Rectal smooth muscle tissue (tissue), 1 donor: ENCODE measurements at regions not wholly inside any gene's neighbourhood (a gene's known extent, or its start where the extent isn't known, plus 50 kb on each side); places are given as distances from the start of the nearest gene placed in this dataset.

Experiments used
- H3K27ac ChIP-seq: one replicate; pipeline ENCODE4 v1.7.0; 2013; ENCODE audit warnings: low read depth, low read length, inconsistent platforms
- H3K27me3 ChIP-seq: one replicate; pipeline ENCODE4 v1.7.0; 2013; ENCODE audit warnings: low read length; ENCODE audit not compliant: control insufficient read depth, insufficient read depth
- H3K36me3 ChIP-seq: one replicate; pipeline ENCODE4 v1.7.0; 2013; ENCODE audit warnings: low read length; ENCODE audit not compliant: control insufficient read depth, insufficient read depth
- H3K4me1 ChIP-seq: one replicate; pipeline ENCODE4 v1.7.0; 2013; ENCODE audit warnings: low read length; ENCODE audit not compliant: control insufficient read depth, insufficient read depth
- H3K4me3 ChIP-seq: one replicate; pipeline ENCODE4 v1.7.0; 2013; ENCODE audit warnings: low read length
- H3K9ac ChIP-seq: one replicate; pipeline ENCODE4 v1.7.0; 2013; ENCODE audit warnings: low read length

DNA sequence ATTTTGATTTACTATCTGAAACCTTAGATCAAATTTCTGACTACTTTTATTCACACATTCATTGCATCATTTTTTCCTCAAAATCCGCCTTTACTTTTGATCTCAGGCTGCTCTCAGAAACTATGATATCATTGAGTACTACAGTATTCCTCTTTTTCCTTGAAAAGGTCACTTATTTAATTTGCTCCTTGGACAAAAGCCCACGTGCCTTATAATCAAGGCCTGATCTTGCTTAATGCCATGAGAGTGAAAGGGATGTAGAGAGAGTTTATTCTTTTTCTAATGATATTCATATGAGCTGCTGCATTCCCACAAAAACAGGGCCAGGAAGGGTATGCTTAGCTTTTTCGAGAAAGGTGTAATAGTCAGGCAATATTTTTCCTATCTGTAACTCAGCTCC lies 327.0 kb downstream of the ETS1 start:
- H3K4me3 ChIP-seq: no peak overlapping the region
- no peak overlapping the region for H3K9ac ChIP-seq
- no peaks in the 10 kb centered on the region for H3K27me3 ChIP-seq
- no peaks in the 10 kb centered on the region for H3K4me1 ChIP-seq
- H3K36me3 ChIP-seq: no peaks in the 10 kb centered on the region
- H3K27ac ChIP-seq: no peak overlapping the region

DNA sequence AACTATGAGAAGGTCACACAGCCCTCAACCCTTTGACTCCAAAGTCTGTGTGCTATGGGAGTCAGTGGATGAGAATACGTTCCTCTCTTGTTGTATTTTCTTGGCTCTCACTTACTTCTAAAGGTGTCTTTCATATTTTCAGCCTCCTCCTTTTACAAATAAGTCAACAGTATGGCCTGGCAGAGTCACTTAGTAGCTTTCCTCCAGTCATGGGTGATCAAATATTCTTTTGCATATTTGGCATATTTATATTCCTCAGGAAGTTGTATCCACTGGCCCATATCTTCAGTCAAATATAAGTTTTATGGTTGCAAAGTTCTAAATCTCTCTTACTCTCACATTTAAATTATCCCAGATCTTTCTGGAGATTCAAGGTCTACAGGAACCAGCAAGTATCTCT lies 327.5 kb downstream of the ETS1 start:
- H3K9ac ChIP-seq: no peak overlapping the region
- H3K27ac ChIP-seq: no peak overlapping the region
- H3K36me3 ChIP-seq: no peaks in the 10 kb centered on the region
- H3K4me3 ChIP-seq: no peak overlapping the region
- no peaks in the 10 kb centered on the region for H3K4me1 ChIP-seq
- H3K27me3 ChIP-seq: no peaks in the 10 kb centered on the region

DNA sequence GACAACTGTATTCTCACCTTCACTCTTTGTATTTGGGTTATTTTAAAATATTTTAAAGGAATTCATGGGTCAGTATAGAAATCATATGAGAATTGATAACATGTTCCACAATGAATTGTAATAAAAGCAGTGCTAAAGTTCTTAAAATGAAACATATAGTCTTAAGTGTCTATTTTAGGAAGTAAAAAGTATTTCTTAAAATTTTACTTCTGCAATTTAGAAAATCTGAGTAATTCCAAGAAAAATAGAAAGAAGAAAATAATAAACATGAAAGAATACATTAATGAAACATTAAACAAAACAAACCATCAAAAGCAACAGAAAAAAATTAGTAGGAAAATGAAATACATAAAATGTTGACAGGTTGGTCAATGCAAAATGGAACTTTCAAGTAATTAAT lies 332.4 kb downstream of the ETS1 start:
- Histone ChIP-seq H3K27me3 (no peaks in the 10 kb centered on the region), H3K27ac (no peak overlapping the region), H3K4me3 (no peak overlapping the region), H3K36me3 (no peaks in the 10 kb centered on the region), H3K4me1 (no peaks in the 10 kb centered on the region), H3K9ac (no peak overlapping the region)

DNA sequence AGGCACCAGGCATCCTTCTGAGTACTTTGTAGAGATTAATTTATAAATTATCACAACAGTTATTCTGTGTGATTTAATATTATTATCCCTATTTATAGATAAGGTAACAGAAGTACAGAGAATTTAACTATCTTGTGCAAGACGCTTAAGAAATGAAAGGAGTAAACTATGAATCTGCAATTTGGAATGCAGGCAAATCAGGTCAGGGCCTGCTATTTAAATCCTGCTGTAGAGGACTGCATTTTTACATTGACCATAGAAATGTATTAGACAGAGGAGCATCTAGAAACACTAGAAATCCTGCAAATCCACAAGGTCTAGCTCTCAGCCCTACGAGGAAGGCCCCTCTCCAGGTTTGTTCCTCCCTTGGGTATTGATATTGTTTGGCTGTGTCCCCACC lies 336.2 kb downstream of the ETS1 start:
- H3K4me3 ChIP-seq: no peak overlapping the region
- peaks cover 4% of the 10 kb centered on the region for H3K4me1 ChIP-seq
- no peaks in the 10 kb centered on the region for H3K36me3 ChIP-seq
- H3K27ac ChIP-seq: no peak overlapping the region
- H3K27me3 ChIP-seq: no peaks in the 10 kb centered on the region
- no peak overlapping the region for H3K9ac ChIP-seq

DNA sequence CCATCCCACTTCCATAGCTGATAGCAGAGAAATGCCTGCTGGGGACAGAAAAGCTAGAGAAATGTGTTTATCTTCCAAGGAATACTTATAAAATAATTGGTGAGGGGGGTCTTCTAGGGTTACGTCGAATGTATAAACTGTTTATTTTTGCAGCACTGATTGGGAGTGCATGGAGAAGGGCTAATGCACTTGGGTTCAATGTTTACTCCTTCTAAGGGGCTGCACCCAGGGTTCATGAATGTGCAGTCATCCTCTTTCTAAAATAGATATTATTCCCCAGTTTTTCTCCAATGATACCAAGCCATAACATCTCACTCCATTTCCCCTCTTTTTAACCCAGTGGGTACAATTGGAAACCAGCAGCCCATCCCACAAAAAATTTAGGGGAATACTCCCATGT lies 336.9 kb downstream of the ETS1 start:
- no peaks in the 10 kb centered on the region for H3K27me3 ChIP-seq
- no peak overlapping the region for H3K9ac ChIP-seq

DNA sequence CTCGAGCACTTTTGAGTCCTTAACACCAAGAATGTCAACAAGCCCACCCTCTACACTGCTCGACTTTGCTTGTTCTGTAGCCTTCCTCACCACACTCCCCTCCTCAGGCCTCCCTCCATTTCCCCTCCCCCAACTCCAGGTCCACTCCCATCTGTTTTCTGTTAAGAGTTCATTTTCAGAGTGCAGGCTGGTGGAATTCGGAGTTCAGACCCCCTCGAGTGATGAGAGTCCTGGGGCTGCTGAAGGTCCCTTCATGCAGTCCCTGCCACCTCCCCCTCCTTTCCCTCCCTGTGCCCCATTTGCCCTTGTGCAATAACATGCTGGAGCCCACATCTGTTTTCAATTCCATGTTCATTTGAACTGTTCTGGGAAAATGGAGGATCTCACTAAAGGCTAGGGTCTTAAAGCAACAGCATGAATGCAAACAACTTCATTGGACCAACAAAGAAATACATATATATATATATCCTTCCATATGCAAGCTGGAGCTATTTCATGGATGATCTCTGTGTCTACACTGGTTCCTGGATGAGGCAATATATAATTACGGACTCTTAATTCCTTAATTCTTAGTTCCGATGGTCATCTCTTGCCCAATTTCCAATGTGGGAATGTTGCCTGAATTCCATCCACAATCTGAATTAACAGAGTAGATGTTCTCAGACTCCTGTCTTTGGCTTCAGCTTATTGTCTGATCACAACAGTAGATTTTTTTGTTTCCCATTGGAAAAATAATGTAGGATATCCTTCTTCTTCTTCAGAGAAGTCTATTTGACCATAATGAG lies 340.4 kb downstream of the ETS1 start:
- Histone ChIP-seq H3K4me3 (no peak overlapping the region), H3K36me3 (no peaks in the 10 kb centered on the region), H3K27me3 (no peaks in the 10 kb centered on the region), H3K4me1 (peaks cover 6% of the 10 kb centered on the region), H3K27ac (no peak overlapping the region), H3K9ac (no peak overlapping the region)

More for the DNA sequence above, 336.9 kb downstream of the ETS1 start:
- Histone ChIP-seq H3K36me3 (no peaks in the 10 kb centered on the region), H3K4me3 (no peak overlapping the region), H3K4me1 (peaks cover 6% of the 10 kb centered on the region), H3K27ac (no peak overlapping the region)

DNA sequence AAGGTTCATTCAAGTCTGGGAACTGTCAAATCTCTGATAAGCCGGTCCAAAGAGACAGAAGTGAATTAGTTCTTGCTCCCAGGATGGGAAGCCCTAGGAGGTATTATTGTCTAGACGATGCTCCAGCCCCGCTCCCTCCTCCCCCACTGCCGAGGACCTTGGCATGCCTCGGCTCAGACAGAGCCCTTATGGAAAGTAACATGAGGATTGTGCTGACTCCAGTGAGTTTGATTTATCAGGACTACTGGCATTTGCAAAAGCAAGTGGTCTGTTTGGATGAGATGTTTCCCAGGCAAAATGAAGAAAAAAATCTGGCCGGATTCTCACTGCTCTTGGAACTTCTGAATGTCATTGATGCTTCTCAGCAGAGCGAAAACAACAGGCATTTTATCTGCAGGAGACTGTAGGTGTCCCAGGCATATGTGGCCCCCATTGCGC lies 341.0 kb downstream of the ETS1 start:
- no peak overlapping the region for H3K4me3 ChIP-seq
- no peak overlapping the region for H3K9ac ChIP-seq
- H3K27ac ChIP-seq: no peak overlapping the region
- H3K36me3 ChIP-seq: no peaks in the 10 kb centered on the region
- H3K4me1 ChIP-seq: peaks cover 6% of the 10 kb centered on the region
- no peaks in the 10 kb centered on the region for H3K27me3 ChIP-seq

DNA sequence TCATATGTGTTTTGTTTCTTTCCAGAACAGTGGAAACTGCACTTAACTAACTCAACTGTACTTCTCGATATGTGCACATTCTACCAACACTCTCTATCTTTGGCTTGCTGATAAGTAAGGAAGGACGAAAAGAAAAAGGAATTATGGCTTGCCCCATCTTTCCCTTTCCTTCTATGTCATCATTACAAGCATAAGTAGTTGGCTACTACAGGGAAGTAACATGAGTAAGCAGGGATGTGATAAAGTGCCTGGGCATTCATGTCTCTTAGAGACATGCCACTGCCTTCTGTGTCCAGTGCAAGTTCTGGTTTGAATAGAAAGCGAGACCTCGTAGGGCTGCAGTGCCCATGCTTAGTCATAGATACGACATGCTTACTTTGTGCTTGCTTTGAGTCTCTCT lies 342.5 kb downstream of the ETS1 start:
- no peaks in the 10 kb centered on the region for H3K36me3 ChIP-seq
- H3K4me3 ChIP-seq: no peak overlapping the region
- H3K27ac ChIP-seq: no peak overlapping the region
- no peaks in the 10 kb centered on the region for H3K27me3 ChIP-seq
- peaks cover 6% of the 10 kb centered on the region for H3K4me1 ChIP-seq
- H3K9ac ChIP-seq: no peak overlapping the region

DNA sequence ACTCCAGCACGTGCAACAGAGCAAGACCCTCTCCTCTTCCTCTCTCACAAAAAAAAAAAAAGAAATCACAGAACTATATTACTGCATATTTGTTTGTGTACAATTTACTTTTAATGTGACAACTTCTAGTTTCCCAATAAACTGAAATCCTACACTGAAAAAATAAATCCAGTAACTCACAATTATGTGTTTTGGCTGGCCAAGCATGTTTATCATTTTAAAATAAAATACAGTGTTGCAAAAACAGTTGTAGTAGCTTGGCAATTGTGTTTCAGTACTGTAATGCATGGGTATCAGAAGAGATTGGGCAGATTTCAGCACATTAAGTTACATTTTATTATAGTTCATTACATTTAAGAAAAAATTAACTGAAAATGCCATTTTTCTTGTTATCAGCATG lies 344.9 kb downstream of the ETS1 start:
- Histone ChIP-seq H3K27ac (no peak overlapping the region), H3K9ac (no peak overlapping the region), H3K27me3 (no peaks in the 10 kb centered on the region), H3K4me3 (no peak overlapping the region), H3K4me1 (peaks cover 6% of the 10 kb centered on the region), H3K36me3 (no peaks in the 10 kb centered on the region)

DNA sequence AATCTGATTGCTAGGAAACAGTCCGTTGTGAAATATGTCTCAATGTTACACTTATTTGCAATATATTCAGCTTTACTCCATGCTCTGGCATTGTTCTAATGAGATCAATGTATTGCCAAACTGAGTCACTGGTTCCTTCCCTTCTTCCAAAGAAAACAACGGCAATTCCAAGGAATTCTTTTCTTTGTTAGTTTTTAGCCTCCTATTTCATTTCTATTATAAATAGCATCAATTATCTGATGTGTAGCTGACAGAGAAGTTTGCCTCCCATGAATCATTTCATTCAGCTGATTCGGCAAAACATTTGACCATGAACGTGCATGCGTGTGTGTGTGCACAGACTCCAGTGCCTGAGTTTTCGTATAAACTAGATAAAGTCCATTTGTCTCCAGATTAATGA lies 346.8 kb downstream of the ETS1 start:
- no peak overlapping the region for H3K4me3 ChIP-seq

DNA sequence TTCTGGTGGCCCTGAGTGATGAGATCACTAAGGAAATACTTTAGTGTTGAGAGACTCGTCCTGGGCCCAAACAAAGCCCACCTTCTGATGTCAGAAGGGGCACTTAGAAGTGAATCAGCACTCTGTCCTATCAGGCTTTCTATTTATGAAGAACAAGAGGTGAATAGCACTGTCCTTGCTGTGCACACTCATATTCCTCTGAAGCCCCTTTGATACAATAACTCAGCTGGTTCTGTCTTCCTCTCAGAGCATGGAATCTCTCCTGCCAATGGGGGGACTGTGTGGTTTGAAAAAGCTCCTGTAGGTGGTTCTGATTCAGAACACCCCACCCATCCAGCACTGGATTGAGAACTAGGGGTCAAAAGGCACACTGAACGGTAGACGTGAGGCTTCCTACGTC lies 348.1 kb downstream of the ETS1 start:
- peaks cover 12% of the 10 kb centered on the region for H3K4me1 ChIP-seq
- no peak overlapping the region for H3K4me3 ChIP-seq
- no peaks in the 10 kb centered on the region for H3K36me3 ChIP-seq
- H3K27ac ChIP-seq: no peak overlapping the region
- no peak overlapping the region for H3K9ac ChIP-seq
- H3K27me3 ChIP-seq: no peaks in the 10 kb centered on the region

More for the DNA sequence above, 346.8 kb downstream of the ETS1 start:
- H3K27ac ChIP-seq: no peak overlapping the region
- no peak overlapping the region for H3K9ac ChIP-seq
- H3K27me3 ChIP-seq: no peaks in the 10 kb centered on the region
- no peaks in the 10 kb centered on the region for H3K36me3 ChIP-seq
- H3K4me1 ChIP-seq: peaks cover 5% of the 10 kb centered on the region

DNA sequence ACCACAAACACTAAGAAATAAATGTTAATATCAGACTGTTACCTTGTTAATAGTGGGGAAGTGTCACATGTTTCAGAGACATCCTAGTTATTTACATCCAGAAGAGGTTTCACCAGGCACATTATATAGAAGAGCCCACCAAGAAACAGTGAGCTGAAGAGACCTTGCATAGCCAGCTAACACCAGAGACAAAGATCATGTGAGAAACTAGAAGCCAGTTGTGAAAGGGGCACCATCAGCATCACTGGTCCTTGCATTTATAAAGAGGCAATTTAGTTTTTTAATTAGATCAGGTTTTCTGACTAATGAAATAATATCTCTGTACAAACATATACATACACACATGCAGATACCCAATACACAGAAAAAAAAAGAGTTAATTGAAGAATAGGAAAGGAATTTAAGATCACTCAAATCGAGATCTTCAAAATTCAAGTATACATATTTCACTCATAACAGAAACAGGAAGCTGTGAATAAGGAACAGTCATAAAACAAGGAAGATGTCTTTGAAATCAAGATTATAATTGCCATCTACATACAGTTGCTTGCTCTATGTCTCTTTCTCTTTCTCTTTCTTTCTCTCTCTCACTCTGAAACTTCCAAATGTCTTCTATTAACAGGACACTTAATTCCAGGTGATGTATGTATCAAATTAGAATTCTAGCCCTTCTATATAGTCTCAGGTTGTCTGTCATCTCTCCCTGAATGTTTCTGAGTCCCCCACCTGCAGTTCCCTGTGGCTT lies 348.7 kb downstream of the ETS1 start:
- H3K27me3 ChIP-seq: no peaks in the 10 kb centered on the region
- no peak overlapping the region for H3K27ac ChIP-seq
- no peak overlapping the region for H3K9ac ChIP-seq
- H3K4me3 ChIP-seq: no peak overlapping the region
- no peaks in the 10 kb centered on the region for H3K36me3 ChIP-seq
- peaks cover 12% of the 10 kb centered on the region for H3K4me1 ChIP-seq
